GM12892 (cell line): ENCODE measurements at regions not wholly inside any gene's neighbourhood (a gene's known extent, or its start where the extent isn't known, plus 50 kb on each side); places are given as distances from the start of the nearest gene placed in this dataset.

Source experiments
- DNase-seq: peaks from one replicate; pipeline ENCODE4 v3.0.0; 2011; ENCODE audit not compliant: insufficient read length
- FAIRE-seq: peaks from 2 replicates; lab custom pipeline; 2011; peaks lifted over from hg19 to GRCh38; lab: Jason Lieb, UNC
- POLR2A ChIP-seq: IDR thresholded peaks from 2 replicates; pipeline ENCODE4 v1.6.1; 2011; ENCODE audit warnings: low read depth, low read length, control low read depth
- POLR2AphosphoS5 ChIP-seq: IDR thresholded peaks from 2 replicates; pipeline ENCODE4 v1.6.1; 2011; ENCODE audit warnings: low read depth, low read length, control low read depth
- TAF1 ChIP-seq: IDR thresholded peaks from 2 replicates; pipeline ENCODE4 v1.6.1; 2011; ENCODE audit warnings: low read depth, mild to moderate bottlenecking, control low read depth, low read length, borderline replicate concordance

DNA sequence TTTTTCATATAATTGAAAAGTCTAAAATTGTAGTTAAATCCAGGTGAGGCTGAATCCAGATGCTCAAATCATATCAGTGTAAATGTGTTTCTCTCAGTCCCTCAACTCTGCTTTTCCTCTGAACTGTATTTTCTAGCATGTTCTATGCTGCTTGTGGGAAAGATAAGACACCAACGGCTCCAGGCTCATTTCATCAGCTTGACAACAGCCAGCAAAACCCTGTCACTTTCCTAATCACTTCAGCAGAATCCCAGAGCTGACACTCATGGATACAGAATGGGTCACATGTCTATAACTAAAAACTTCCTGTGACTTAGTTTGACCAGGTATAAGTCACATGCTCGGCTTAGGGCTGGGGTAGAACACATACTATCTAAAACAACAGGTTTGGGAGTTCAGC, 179.4 kb upstream of the ADRA1B start:
- DNase-seq: no peak

DNA sequence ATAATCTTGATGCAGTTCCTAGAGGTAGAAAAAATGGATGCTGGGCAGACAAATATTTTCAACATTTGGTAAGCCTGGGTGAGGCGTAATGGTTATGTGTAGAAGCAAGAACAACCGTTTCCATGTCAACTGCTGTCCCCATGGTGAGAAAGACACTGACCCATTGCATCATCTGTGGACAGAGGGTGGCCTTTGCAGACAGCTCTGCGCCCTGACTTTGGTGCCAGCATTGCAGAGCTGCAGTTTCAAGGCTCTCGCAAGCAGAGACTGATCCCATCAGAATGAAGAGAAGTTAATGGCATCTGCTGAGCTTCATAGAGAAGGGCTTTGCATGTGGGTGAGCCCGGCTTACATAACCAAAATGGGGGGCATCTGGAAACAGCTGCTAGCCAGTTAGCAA, 179.0 kb upstream of the ADRA1B start:
- DNase-seq (no peak), FAIRE-seq (no peak)
- TF ChIP-seq TAF1 (no peak), POLR2A (no peak), POLR2AphosphoS5 (no peak)

More for the DNA sequence above, 179.4 kb upstream of the ADRA1B start:
- FAIRE-seq: no peak
- TF ChIP-seq POLR2A (no peak), POLR2AphosphoS5 (no peak), TAF1 (no peak)

GRCh38 chr5:159741829-159742322, 174.4 kb upstream of the ADRA1B start:
- FAIRE-seq: no peak
- TF ChIP-seq POLR2AphosphoS5: no peak
- TF ChIP-seq TAF1: no peak
- no peak for TF ChIP-seq POLR2A
- no peak for DNase-seq

DNA sequence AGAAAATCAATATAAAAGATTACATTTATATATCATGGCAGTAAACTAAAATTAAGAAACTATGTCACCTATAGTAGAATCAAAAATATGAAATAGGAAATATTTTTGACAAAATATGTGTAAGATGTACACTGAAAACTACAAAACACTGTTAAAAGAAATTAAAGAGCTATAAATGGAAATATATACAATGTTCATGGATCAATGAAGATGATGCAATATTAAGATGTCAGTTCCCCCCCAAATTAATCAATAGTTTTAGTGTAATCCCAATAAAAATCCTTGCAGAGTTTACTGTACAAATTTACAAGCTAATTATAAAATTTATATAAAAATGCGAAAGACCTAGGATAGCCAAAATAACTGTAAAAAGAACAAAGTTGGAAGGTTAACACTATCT, 173.0 kb upstream of the ADRA1B start:
- TF ChIP-seq POLR2A (no peak), POLR2AphosphoS5 (no peak), TAF1 (no peak)
- DNase-seq (no peak), FAIRE-seq (no peak)

- no peak for DNase-seq
- TF ChIP-seq TAF1 (no peak), POLR2A (no peak), POLR2AphosphoS5 (no peak)
- no peak for FAIRE-seq
Observed at GRCh38 chr5:159746707-159747106, 169.6 kb upstream of the ADRA1B start.

DNA sequence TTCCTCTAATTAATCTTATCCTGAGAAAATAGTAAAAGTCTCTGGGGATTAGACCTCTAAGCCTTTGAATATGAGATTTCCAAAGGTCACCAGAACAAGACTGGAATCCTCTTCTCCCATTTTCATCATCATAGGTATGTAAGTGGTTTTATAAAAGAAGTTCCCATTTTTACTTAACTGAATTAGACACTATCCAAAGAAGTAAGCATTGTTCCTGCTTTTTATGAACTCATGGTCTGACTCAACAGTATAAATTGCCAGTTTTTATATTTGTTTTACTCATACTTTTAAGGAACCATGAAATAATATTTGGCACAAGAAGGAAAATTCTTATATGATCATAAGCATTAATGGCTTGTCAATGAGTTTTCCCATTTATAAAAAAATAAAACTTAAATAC, 167.1 kb upstream of the ADRA1B start:
- DNase-seq (no peak), FAIRE-seq (no peak)
- TF ChIP-seq TAF1 (no peak), POLR2AphosphoS5 (no peak), POLR2A (no peak)

DNA sequence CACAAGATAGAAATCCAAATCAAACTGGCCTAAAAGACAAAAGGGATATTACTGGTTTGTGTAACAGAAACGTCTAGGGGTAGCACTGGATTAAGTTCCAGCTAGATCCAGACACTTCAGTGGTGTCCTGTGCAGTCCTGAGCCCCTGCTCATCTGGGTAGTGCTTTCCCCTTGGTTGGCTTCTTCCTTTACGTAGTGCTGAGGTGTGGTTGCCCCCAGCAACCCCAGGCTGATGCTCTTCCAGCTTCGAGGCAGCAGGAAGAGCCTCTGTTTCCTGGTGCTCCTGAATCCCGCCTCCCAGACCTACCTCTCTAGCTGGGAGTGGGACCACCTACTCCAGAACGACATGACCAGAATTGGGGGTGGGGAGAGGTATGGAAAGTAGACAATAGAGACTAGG, 166.1 kb upstream of the ADRA1B start:
- TF ChIP-seq POLR2A: no peak
- no peak for TF ChIP-seq POLR2AphosphoS5
- TF ChIP-seq TAF1: no peak
- FAIRE-seq (no peak), DNase-seq (no peak)

DNA sequence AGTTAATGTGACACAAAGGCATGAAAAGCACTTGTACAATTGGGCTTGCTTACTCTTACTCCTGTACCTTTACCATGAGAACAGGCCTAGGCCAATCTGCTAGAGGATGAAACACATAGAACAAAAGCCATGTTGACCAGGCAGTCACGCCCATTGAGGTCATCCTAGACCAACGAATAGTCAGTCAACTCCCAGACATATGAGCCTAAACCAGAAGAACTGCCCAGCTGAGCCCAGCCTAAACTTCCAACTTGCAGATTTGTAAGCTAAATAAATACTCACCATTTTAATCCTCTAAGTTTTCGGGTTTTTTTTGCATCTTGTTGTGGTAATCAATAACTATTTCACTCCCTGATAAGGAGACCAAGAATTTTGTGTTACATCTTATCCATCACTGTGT, 164.8 kb upstream of the ADRA1B start:
- TF ChIP-seq POLR2AphosphoS5: no peak
- no peak for DNase-seq
- FAIRE-seq: no peak

DNA sequence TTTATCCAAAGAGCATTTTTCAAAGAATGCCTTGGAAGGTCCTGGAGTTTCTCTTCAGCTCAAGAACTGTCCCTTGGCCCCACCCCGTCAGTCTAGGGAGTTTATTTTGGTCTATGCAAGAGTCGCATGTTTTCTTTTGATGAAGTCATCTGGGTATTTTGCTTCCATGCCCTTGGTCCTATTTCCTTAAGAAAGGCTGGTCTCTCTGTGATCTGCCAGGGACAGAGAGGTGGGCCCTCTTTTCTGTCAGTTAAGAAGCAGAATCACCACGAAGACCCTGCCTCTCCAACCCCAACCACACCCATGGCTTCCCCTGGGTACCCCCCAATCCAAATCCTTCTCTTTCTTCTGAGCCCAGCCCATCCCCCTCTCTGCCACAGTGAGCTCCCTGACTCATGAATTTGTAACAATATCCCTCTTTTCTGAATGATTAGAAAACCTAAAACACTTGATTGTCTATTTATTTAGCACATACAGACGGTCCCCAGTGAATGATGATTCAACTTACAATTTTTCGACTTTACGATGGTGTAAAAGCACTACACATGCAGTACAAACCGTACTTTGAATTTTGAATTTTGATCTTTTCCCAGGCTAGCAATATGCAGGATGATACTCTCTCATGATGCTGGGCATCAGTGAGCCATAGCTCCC, 163.5 kb upstream of the ADRA1B start:
- no peak for TF ChIP-seq POLR2AphosphoS5
- no peak for TF ChIP-seq POLR2A
- TF ChIP-seq TAF1: no peak
- FAIRE-seq (no peak), DNase-seq (no peak)

DNA sequence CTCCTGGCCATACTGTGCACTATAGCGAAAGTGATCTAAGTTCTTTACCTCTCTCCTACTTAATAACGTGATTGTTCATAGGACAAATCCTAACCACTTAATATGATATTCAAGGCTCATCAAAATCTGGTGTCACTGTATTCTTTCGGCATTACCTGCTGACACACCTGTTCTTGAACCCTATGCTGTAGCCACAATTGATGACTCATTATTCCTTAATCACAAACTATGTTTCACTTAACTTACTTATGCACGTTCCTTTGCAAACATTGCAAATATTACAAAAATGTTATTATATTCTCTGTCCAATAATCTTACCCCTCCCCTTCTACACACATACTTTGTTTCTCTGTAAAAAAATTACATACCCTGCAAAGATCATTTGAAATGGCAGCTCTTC, 158.1 kb upstream of the ADRA1B start:
- TF ChIP-seq POLR2A (no peak), TAF1 (no peak)
- FAIRE-seq (no peak), DNase-seq (no peak)

GRCh38 chr5:159759791-159760290, 156.4 kb upstream of the ADRA1B start:
- no peak for FAIRE-seq
- DNase-seq: no peak
- TF ChIP-seq TAF1 (no peak), POLR2A (no peak), POLR2AphosphoS5 (no peak)

- TF ChIP-seq TAF1: no peak
- no peak for TF ChIP-seq POLR2A
- no peak for TF ChIP-seq POLR2AphosphoS5
- DNase-seq (no peak), FAIRE-seq (no peak)
Observed at GRCh38 chr5:159762921-159763320, 153.4 kb upstream of the ADRA1B start.

DNA sequence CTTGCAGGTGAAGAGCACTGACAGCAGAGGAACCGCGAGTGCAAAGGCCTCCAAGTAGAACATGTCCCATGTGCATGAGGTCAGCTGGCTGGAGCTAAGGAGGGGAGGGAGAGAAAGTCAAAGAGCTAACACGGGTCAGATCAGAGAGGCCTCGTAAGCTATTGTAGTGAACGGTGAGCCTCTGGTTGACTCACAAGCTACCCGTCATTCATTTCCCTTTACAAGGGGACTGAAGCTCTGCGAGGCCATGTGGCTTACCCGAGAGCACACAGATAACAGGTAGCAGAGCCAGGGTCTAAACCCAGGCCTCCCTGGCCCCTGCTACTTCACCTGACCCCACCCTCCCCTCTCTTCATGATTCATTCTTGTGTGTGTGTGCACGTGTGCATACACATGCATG, 152.7 kb upstream of the ADRA1B start:
- no peak for TF ChIP-seq POLR2A
- no peak for TF ChIP-seq POLR2AphosphoS5
- TF ChIP-seq TAF1: no peak
- FAIRE-seq (no peak), DNase-seq (no peak)
